Natural killer cell treated with Interleukin-12 subunit alpha and Interleukin-12 subunit beta and Interleukin-15 and Interleukin-18, amount 100 ng/mL, for 72 hours (primary cell): ENCODE measurements at regions not wholly inside any gene's neighbourhood (a gene's known extent, or its start where the extent isn't known, plus 50 kb on each side); places are given as distances from the start of the nearest gene placed in this dataset.
"Not testable (repeated sequence)": the region's sequence is repeated elsewhere in the genome, so short reads cannot be mapped to it uniquely, and the experiment has no call there.

ENCODE experiments used
- ATAC-seq, 2 donors: fragments of 150-1000 bp; cut with Tn5 transposase in 1 of 2; sonication (Bioruptor Pico), chemical (Tn5 transposase) in 1 of 2; 2 replicates each; pipeline ENCODE4 v1.10.0; 2021
- DNase-seq: peaks from one replicate; pipeline ENCODE4 v3.0.0; 2022; ENCODE audit warnings: low spot score
- H3K27ac Mint-ChIP-seq, 2 donors: 1 replicate in 1 of 2; 2 replicates in 1 of 2; pipeline ENCODE4 v1.8.0; 2022; ENCODE audit warnings: mixed read lengths in 2 of 2, mild to moderate bottlenecking in 1 of 2, moderate library complexity in 1 of 2
- H3K27me3 Mint-ChIP-seq, 2 donors: 1 replicate in 1 of 2; 2 replicates in 1 of 2; pipeline ENCODE4 v1.8.0; 2022; ENCODE audit warnings: mixed read lengths in 2 of 2
- H3K36me3 Mint-ChIP-seq: one replicate; pipeline ENCODE4 v1.8.0; 2022; ENCODE audit warnings: mixed read lengths
- H3K4me1 Mint-ChIP-seq, 2 donors: 1 replicate in 1 of 2; 2 replicates in 1 of 2; pipeline ENCODE4 v1.8.0; 2022; ENCODE audit warnings: low read depth in 2 of 2, mixed read lengths in 2 of 2, mild to moderate bottlenecking in 1 of 2
- H3K4me3 Mint-ChIP-seq: one replicate; pipeline ENCODE4 v1.8.0; 2022; ENCODE audit warnings: mixed read lengths
- H3K9me3 Mint-ChIP-seq: 2 replicates; pipeline ENCODE4 v1.8.0; 2022; ENCODE audit warnings: mixed read lengths

DNA sequence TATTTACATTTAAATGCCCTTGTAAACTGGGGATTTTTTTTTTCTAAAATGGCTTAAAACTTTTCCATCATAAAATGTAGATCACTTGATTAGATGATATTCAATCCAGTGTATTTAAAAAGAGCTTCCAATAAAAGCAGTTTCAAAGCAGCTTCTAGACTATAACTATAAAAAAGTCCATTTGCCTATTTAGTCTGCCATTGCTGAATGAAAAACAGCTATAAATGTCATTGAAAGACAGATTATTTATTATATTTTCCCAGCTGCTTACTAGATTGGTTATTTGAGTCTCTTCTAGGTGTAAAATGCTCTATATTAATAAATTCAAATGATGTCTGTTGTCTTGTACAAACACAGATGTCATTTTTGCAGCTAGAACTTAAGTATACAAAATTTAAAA, 414.8 kb downstream of the RMST start:
- no peaks in the 10 kb centered on the region for H3K27me3 Mint-ChIP-seq
- no peaks in the 10 kb centered on the region for H3K36me3 Mint-ChIP-seq
- no peak overlapping the region for H3K27ac Mint-ChIP-seq
- H3K4me1 Mint-ChIP-seq, result no peaks in the 10 kb centered on the region
- ATAC-seq (no peak), DNase-seq (no peak)
- H3K9me3 Mint-ChIP-seq, result peaks cover 7% of the 10 kb centered on the region
- no peak overlapping the region for H3K4me3 Mint-ChIP-seq

GRCh38 chr12:97886511-97887176, 424.0 kb downstream of the RMST start:
- Mint-ChIP-seq H3K36me3 (no peaks in the 10 kb centered on the region), H3K4me1 (no peaks in the 10 kb centered on the region), H3K27me3 (no peaks in the 10 kb centered on the region), H3K27ac (no peak overlapping the region), H3K4me3 (no peak overlapping the region), H3K9me3 (peaks cover 2% of the 10 kb centered on the region)
- ATAC-seq (no peak), DNase-seq (no peak)

DNA sequence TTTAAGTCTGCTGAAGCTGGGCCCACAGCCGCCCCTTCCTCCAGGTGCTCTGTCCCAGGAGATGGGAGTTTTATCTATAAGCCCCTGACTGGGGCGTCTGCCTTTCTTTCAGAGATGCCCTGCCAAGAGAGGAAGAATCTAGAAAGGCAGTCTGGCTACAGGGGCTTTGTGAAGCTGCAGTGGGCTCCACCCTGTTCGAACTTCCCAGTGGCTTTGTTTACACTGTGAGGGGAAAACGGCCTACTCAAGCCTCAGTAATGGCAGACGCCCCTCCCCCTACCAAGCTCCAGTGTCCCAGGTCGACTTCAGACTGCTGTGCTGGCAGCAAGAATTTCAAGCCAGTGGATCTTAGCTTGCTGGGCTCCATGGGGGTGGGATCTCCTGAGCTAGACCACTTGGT, 435.3 kb downstream of the RMST start:
- ATAC-seq, DNase-seq, H3K4me1 Mint-ChIP-seq, H3K27me3 Mint-ChIP-seq, H3K4me3 Mint-ChIP-seq, H3K27ac Mint-ChIP-seq, H3K36me3 Mint-ChIP-seq: not testable (repeated sequence)
- peaks cover 15% of the 10 kb centered on the region for H3K9me3 Mint-ChIP-seq

GRCh38 chr12:97899529-97899928, 436.9 kb downstream of the RMST start:
- no peaks in the 10 kb centered on the region for H3K4me1 Mint-ChIP-seq
- H3K36me3 Mint-ChIP-seq, result no peaks in the 10 kb centered on the region
- ATAC-seq (no peak), DNase-seq (no peak)
- H3K27me3 Mint-ChIP-seq, result no peaks in the 10 kb centered on the region
- no peak overlapping the region for H3K27ac Mint-ChIP-seq
- H3K4me3 Mint-ChIP-seq, result no peak overlapping the region
- H3K9me3 Mint-ChIP-seq, result peaks cover 13% of the 10 kb centered on the region

- Mint-ChIP-seq H3K27ac (no peak overlapping the region), H3K4me3 (no peak overlapping the region), H3K4me1 (no peaks in the 10 kb centered on the region), H3K36me3 (no peaks in the 10 kb centered on the region), H3K27me3 (no peaks in the 10 kb centered on the region), H3K9me3 (peaks cover 13% of the 10 kb centered on the region)
- ATAC-seq (no peak), DNase-seq (no peak)
Observed at GRCh38 chr12:97899956-97900355, 437.4 kb downstream of the RMST start.

DNA sequence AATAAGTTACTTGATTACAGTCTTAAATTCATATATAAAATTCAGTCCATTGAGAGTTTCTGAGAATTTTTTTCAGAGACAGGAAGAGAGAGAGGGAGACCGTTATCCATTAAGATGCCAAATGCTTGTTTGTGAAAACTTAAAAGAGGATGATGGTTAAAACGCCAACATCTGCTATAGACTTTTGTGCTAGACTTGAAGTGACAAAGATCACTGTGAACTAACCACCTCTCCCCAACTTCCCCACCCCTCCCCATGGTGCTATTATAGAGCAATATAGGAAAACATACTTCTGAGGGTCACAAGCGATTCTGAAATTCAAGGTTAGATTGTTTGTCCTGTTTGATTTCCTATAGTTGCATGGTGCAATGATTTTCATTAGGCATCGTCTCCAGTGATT, 440.8 kb downstream of the RMST start:
- no peaks in the 10 kb centered on the region for H3K27me3 Mint-ChIP-seq
- H3K4me3 Mint-ChIP-seq, result no peak overlapping the region
- no peaks in the 10 kb centered on the region for H3K4me1 Mint-ChIP-seq
- H3K27ac Mint-ChIP-seq, result no peak overlapping the region
- H3K9me3 Mint-ChIP-seq, result peaks cover 6% of the 10 kb centered on the region
- no peaks in the 10 kb centered on the region for H3K36me3 Mint-ChIP-seq
- DNase-seq (no peak), ATAC-seq (no peak)

GRCh38 chr12:97907504-97907903, 444.9 kb downstream of the RMST start:
- no peaks in the 10 kb centered on the region for H3K27me3 Mint-ChIP-seq
- peaks cover 3% of the 10 kb centered on the region for H3K9me3 Mint-ChIP-seq
- ATAC-seq (no peak), DNase-seq (no peak)
- no peaks in the 10 kb centered on the region for H3K36me3 Mint-ChIP-seq
- H3K27ac Mint-ChIP-seq, result no peak overlapping the region
- H3K4me3 Mint-ChIP-seq, result no peak overlapping the region
- H3K4me1 Mint-ChIP-seq, result no peaks in the 10 kb centered on the region

- DNase-seq, result no peak
- no peaks in the 10 kb centered on the region for H3K36me3 Mint-ChIP-seq
- H3K9me3 Mint-ChIP-seq, result no peaks in the 10 kb centered on the region
- no peak overlapping the region for H3K4me3 Mint-ChIP-seq
- no peak for ATAC-seq
- no peaks in the 10 kb centered on the region for H3K27me3 Mint-ChIP-seq
- H3K27ac Mint-ChIP-seq, result no peak overlapping the region
- no peaks in the 10 kb centered on the region for H3K4me1 Mint-ChIP-seq
Observed at GRCh38 chr12:97910559-97910958, 448.0 kb downstream of the RMST start.

DNA sequence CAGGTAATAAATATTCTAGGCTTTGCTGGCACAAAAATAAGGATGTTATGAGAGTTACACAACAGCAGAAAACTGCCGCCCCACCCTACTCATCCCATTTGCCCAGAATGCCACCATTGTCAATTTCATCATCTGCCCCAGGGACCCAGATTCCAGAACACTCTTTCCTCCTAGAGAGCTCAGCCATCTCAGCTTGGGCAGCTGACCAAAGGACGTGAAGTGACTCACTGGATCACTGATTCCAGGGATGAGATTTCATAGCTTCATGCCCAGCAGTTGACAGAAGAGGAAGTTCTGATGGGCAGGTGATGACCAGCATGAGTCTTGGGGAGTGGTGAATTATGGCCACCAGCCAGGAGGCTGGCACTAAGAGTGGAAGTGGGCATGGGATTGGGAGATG, 450.3 kb downstream of the RMST start:
- H3K4me1 Mint-ChIP-seq, result no peaks in the 10 kb centered on the region
- no peak overlapping the region for H3K4me3 Mint-ChIP-seq
- no peak for DNase-seq
- H3K27me3 Mint-ChIP-seq, result no peaks in the 10 kb centered on the region
- ATAC-seq, result no peak
- H3K36me3 Mint-ChIP-seq, result no peaks in the 10 kb centered on the region
- no peaks in the 10 kb centered on the region for H3K9me3 Mint-ChIP-seq
- H3K27ac Mint-ChIP-seq, result no peak overlapping the region

DNA sequence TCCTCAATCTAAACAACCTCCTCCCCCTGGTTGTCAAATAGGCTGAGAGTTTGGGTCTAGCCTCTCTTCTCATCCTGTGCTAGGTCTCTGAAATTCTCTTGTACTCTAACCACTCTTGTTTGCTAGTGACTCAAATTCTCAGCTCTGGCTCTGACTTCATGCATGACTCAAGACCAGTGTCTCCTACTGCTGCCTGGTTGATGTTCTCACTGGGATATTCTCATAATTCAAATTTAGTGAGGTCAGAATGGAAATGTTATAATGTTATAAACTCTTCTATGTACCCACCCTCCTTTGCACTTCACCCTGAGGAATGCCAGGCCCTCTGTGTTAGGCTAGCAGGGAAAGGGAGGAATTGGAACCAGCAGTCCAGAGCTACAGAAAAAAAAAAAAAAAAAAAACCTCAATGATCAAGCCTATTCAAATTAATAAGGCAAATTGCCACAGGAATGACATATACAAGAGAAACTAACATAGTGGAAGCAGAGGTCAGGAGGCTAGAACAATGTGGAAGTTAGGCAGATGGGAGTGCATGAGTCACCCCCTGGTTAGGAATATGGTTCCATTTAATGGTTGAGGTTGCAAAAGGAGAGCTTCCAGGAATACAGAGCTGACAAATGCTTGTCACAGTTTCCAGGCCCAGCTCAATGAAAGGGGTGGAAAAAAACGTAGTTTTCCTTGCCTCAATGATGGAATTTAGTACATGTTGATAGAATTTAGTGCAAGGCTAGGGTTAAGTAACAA, 459.5 kb downstream of the RMST start:
- Mint-ChIP-seq H3K9me3 (peaks cover 5% of the 10 kb centered on the region), H3K4me3 (no peak overlapping the region), H3K4me1 (no peaks in the 10 kb centered on the region), H3K27me3 (no peaks in the 10 kb centered on the region), H3K36me3 (no peaks in the 10 kb centered on the region), H3K27ac (no peak overlapping the region)
- DNase-seq (no peak), ATAC-seq (no peak)

DNA sequence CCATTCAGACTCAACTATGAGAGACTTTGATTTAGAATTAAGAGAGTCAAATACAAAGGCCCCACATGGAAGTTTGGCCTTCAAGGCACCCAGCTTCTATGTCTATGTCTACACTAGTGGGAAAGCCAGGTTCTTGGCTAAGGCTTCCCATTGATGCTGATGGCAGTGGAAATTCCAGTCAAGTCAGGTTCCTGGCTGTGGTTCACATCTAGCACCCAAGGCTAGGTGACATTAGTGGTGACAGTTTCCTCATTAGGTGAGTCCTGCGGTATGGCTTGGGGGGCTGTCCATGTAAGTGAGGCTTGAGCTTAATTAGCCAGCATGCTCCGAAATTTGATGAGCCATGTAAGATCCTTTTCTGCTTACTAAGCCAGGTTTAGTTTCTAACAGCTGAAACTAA, 460.9 kb downstream of the RMST start:
- no peak for DNase-seq
- Mint-ChIP-seq H3K27ac (no peak overlapping the region), H3K9me3 (peaks cover 5% of the 10 kb centered on the region), H3K4me1 (no peaks in the 10 kb centered on the region), H3K4me3 (no peak overlapping the region), H3K27me3 (no peaks in the 10 kb centered on the region), H3K36me3 (no peaks in the 10 kb centered on the region)
- ATAC-seq, result no peak

GRCh38 chr12:97924122-97924521, 461.5 kb downstream of the RMST start:
- no peaks in the 10 kb centered on the region for H3K27me3 Mint-ChIP-seq

DNA sequence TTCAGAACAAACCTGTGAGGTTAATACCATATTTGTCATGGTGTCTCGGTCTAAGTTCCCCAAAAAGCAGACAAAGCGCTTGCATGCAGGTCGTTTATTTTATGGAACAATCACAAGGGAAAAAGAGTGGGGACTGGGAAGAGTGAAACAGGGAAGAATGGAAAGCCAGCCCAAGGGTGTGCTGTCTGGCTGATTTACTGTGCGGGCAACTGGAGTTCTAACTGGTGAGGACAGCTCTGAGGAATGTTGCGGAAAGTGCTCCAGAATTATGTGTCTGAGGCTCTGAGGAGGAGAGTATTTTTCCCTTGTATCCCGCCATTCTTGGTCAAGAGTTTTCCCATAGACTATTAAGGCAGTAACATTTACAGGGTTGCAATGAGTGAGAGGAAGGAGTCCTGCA, 465.4 kb downstream of the RMST start:
- DNase-seq (no peak), ATAC-seq (no peak)
- Mint-ChIP-seq H3K9me3 (no peaks in the 10 kb centered on the region), H3K27me3 (no peaks in the 10 kb centered on the region), H3K4me3 (no peak overlapping the region), H3K36me3 (no peaks in the 10 kb centered on the region), H3K27ac (no peak overlapping the region), H3K4me1 (no peaks in the 10 kb centered on the region)

More at GRCh38 chr12:97924122-97924521, 461.5 kb downstream of the RMST start:
- Mint-ChIP-seq H3K4me3 (no peak overlapping the region), H3K4me1 (no peaks in the 10 kb centered on the region), H3K36me3 (no peaks in the 10 kb centered on the region), H3K9me3 (peaks cover 5% of the 10 kb centered on the region), H3K27ac (no peak overlapping the region)
- no peak for DNase-seq
- ATAC-seq, result no peak

DNA sequence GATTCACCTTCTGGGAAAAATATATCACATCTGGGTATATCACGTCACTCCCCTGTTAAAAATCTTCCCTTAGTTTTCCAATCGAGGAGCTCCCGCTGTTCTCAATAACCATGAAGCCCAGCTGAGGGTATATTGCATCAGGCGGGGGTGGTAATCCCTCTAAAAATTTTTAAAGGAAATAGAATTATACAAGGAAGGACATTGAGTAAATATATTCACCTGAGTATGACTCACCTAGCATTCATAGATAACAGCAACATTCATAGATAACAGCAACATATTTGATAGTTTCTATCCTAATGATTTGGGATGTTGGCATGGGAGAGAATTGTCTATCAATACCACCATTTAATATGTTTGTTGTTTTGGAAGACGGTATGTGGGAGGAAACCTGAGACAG, 473.6 kb downstream of the RMST start:
- H3K4me3 Mint-ChIP-seq, result no peak overlapping the region
- DNase-seq, result no peak
- no peaks in the 10 kb centered on the region for H3K27me3 Mint-ChIP-seq
- no peaks in the 10 kb centered on the region for H3K36me3 Mint-ChIP-seq
- no peaks in the 10 kb centered on the region for H3K4me1 Mint-ChIP-seq
- H3K9me3 Mint-ChIP-seq, result peaks cover 3% of the 10 kb centered on the region
- ATAC-seq, result no peak
- H3K27ac Mint-ChIP-seq, result no peak overlapping the region

- DNase-seq, result no peak
- Mint-ChIP-seq H3K4me1 (no peaks in the 10 kb centered on the region), H3K4me3 (no peak overlapping the region), H3K36me3 (no peaks in the 10 kb centered on the region), H3K27ac (no peak overlapping the region), H3K9me3 (peaks cover 3% of the 10 kb centered on the region), H3K27me3 (no peaks in the 10 kb centered on the region)
- ATAC-seq, result no peak
Observed at GRCh38 chr12:97938031-97938430, 475.4 kb downstream of the RMST start.
